ENCODE measurements at regions not wholly inside any gene's neighbourhood (a gene's known extent, or its start where the extent isn't known, plus 50 kb on each side); places are given as distances from the start of the nearest gene placed in this dataset.

DNA sequence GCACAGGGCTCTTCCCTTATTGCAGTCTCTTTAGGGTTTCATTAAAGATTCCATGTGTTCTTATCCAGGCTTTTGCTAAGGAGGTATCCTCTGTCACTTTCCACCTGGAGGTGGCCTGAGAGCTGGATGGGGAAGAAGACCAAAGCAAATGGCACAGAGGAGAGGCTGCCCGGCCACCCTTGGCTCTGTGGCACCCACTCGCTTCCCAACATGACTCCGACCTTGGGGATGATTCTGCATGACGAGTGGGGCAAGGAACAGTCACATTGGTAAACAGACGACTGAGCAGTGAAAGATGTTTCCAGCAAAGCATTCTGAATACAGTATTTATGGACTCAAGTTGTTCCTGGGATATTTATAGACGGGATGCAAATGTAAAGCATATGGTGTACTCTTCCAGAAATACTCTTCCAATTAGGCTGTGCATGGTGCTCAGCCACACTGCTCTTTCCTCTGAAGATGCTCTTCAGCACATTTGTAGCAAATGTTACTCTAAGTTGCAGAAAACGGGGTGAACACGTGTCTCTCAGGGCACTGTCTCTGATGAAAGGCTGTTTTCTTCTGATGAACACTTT, 377.1 kb upstream of the HS6ST1 start:
- Histone ChIP-seq H3K36me3 (no peaks in the 10 kb centered on the region), H3K27me3 (no peaks in the 10 kb centered on the region), H3K4me3 (no peak overlapping the region), H3K4me1 (ENCODE audit: insufficient read depth) (no peaks in the 10 kb centered on the region), H3K9me3 (no peaks in the 10 kb centered on the region), H3K27ac (no peak overlapping the region)
- intact Hi-C loops (cut with DNase I) = no loop called here
- TF ChIP-seq POLR2A (IDR thresholded peaks at IDR 0.05) = no peak
- no peak for TF ChIP-seq EP300 (IDR thresholded peaks at IDR 0.05)
- TF ChIP-seq CTCF (IDR thresholded peaks at IDR 0.05) = no peak
- DNase-seq = no peak
- 77 to 80% (median 79%) methylated on average over 8 of the region's 8 CpGs for WGBS, 3 donors

GRCh38 chr2:128696421-128696820, 377.8 kb upstream of the HS6ST1 start:
- H3K9me3 ChIP-seq = no peaks in the 10 kb centered on the region
- DNase-seq = no peak
- no peaks in the 10 kb centered on the region for H3K4me1 ChIP-seq (ENCODE audit: insufficient read depth)
- 89 to 92% (median 90%) methylated on average over 6 of the region's 6 CpGs for WGBS, 3 donors
- H3K36me3 ChIP-seq = no peaks in the 10 kb centered on the region
- H3K4me3 ChIP-seq = no peak overlapping the region
- TF ChIP-seq POLR2A (IDR thresholded peaks at IDR 0.05) (no peak), EP300 (IDR thresholded peaks at IDR 0.05) (no peak), CTCF (IDR thresholded peaks at IDR 0.05) (no peak)
- intact Hi-C loops (cut with DNase I) = no loop called here
- H3K27me3 ChIP-seq = no peaks in the 10 kb centered on the region
- no peak overlapping the region for H3K27ac ChIP-seq

- Histone ChIP-seq H3K36me3 (no peaks in the 10 kb centered on the region), H3K9me3 (no peaks in the 10 kb centered on the region), H3K4me1 (ENCODE audit: insufficient read depth) (no peaks in the 10 kb centered on the region), H3K27me3 (no peaks in the 10 kb centered on the region), H3K27ac (no peak overlapping the region), H3K4me3 (no peak overlapping the region)
- no peak for TF ChIP-seq CTCF (IDR thresholded peaks at IDR 0.05)
- TF ChIP-seq EP300 (IDR thresholded peaks at IDR 0.05) = no peak
- 83 to 89% (median 86%) methylated on average over 2 of the region's 2 CpGs for WGBS, 3 donors
- DNase-seq = no peak
- intact Hi-C loops (cut with DNase I) = no loop called here
These were observed 382.8 kb upstream of the HS6ST1 start for GRCh38 chr2:128701418-128701817.

DNA sequence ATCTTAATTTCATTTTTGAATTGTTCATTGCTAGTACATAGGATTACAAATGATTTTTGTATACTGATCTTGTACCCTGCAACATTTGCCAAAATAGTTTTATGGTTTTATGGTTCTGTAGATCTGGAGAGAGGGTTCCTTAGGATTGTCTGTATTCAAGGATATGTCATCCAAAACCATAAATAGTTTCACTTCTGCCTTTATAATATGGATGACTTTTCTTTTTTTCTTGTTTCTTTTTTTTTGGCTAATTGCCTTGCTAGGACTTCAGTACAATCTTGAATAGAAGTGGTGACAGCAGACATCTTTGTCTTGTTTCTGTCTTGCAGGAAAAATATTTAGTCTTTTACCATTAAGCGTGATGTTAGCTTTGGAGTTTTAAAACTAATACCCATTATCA, 383.9 kb upstream of the HS6ST1 start:
- intact Hi-C loops (cut with DNase I) = no loop called here
- Histone ChIP-seq H3K4me3 (no peak overlapping the region), H3K9me3 (no peaks in the 10 kb centered on the region), H3K27me3 (no peaks in the 10 kb centered on the region), H3K36me3 (no peaks in the 10 kb centered on the region), H3K27ac (no peak overlapping the region), H3K4me1 (ENCODE audit: insufficient read depth) (no peaks in the 10 kb centered on the region)
- no peak for DNase-seq
- TF ChIP-seq EP300 (IDR thresholded peaks at IDR 0.05) (no peak), POLR2A (IDR thresholded peaks at IDR 0.05) (no peak), CTCF (IDR thresholded peaks at IDR 0.05) (no peak)
- WGBS, 3 donors = 85 to 93% (median 90%) methylated on average over 1 of the region's 1 CpG

All from ovary (tissue), 7 donors.